ENCODE measurements at regions not wholly inside any gene's neighbourhood (a gene's known extent, or its start where the extent isn't known, plus 50 kb on each side); places are given as distances from the start of the nearest gene placed in this dataset.

- no peak for TF ChIP-seq POLR2AphosphoS5 (IDR thresholded peaks at IDR 0.05)
- TF ChIP-seq CTCF (IDR thresholded peaks at IDR 0.05) = no peak
- TF ChIP-seq POLR2A (IDR thresholded peaks at IDR 0.05; ENCODE audit: low read depth) = no peak
These were observed 127.7 kb upstream of the SLC14A2 start for GRCh38 chr18:45487581-45487980.
